SK-N-SH (cell line): ENCODE measurements at regions not wholly inside any gene's neighbourhood (a gene's known extent, or its start where the extent isn't known, plus 50 kb on each side); places are given as distances from the start of the nearest gene placed in this dataset.
A peak's percentile ranks its signal among the peaks of the same experiment; 100 is the strongest.

ENCODE experiments used
- CTCF ChIA-PET: fragments of 300-600, 350-600 bp; formaldehyde crosslinking; extraction: SDS; loops from one replicate; lab custom pipeline; 2021; lab: Yijun Ruan, JAX
- POLR2A ChIA-PET: fragments of 350-600 bp; sonication (Branson Sonifier 250); formaldehyde crosslinking; extraction: SDS; loops from one replicate; lab custom pipeline; 2020; ENCODE audit warnings: antibody characterized with exemption, inconsistent platforms; lab: Yijun Ruan, JAX
- DNase-seq: peaks from one replicate; pipeline ENCODE4 v3.0.0; 2012
- H2AFZ ChIP-seq: fragments of 200-600 bp; sonication (generic); 2 replicates; pipeline ENCODE4 v1.8.1; 2016; ENCODE audit warnings: antibody characterized with exemption, mild to moderate bottlenecking, low read depth
- H3F3A ChIP-seq: fragments of 200-600 bp; sonication (generic); replicated peaks from 2 replicates; pipeline ENCODE3; 2016; ENCODE audit warnings: antibody characterized with exemption, mild to moderate bottlenecking; ENCODE audit not compliant: insufficient read depth
- H3K27ac ChIP-seq, 2 experiments: fragments of 200-500 bp in 1 of 2; fragments of 200-600 bp in 1 of 2; sonication (Bioruptor generic) in 1 of 2; sonication (generic), shearing (Covaris generic) in 1 of 2; 2 replicates each; pipeline versions ENCODE4 v1.5.1 to v1.6.1; 2014 to 2016; ENCODE audit warnings: low read depth in 2 of 2, inconsistent platforms in 1 of 2, low read length in 1 of 2, mild to moderate bottlenecking in 1 of 2, mixed read lengths in 1 of 2
- H3K27me3 ChIP-seq: fragments of 200-600 bp; sonication (generic), shearing (Covaris generic); 2 replicates; pipeline ENCODE4 v1.6.1; 2016; ENCODE audit warnings: mixed run types; ENCODE audit not compliant: insufficient read depth
- H3K36me3 ChIP-seq, 2 experiments: fragments of 200-500 bp in 1 of 2; fragments of 200-600 bp in 1 of 2; sonication (Bioruptor generic) in 1 of 2; sonication (generic) in 1 of 2; replicated peaks in 1 of 2; 2 replicates each; pipeline versions ENCODE3 to v1.5.1; 2014 to 2016; ENCODE audit warnings: low read length in 1 of 2, mild to moderate bottlenecking in 1 of 2; ENCODE audit not compliant: insufficient read depth in 2 of 2, control insufficient read depth in 1 of 2
- H3K4me1 ChIP-seq, 2 experiments: fragments of 200-500 bp in 1 of 2; fragments of 200-600 bp in 1 of 2; sonication (Bioruptor generic) in 1 of 2; sonication (generic), shearing (Covaris generic) in 1 of 2; 2 replicates each; pipeline versions ENCODE4 v1.5.1 to v1.6.1; 2014 to 2016; ENCODE audit warnings: low read depth in 1 of 2, low read length in 1 of 2, mixed run types in 1 of 2; ENCODE audit not compliant: insufficient read depth in 2 of 2, control insufficient read depth in 1 of 2
- H3K4me2 ChIP-seq: fragments of 200-600 bp; sonication (generic), shearing (Covaris generic); 2 replicates; pipeline ENCODE4 v1.6.1; 2017; ENCODE audit warnings: mixed run types
- H3K4me3 ChIP-seq, 2 experiments: fragments of 200-500 bp in 1 of 2; fragments of 200-600 bp in 1 of 2; sonication (Bioruptor generic) in 1 of 2; sonication (generic), shearing (Covaris generic) in 1 of 2; 2 replicates each; pipeline versions ENCODE4 v1.5.1 to v1.8.1; 2014 to 2016; ENCODE audit warnings: low read depth in 2 of 2, inconsistent platforms in 1 of 2, low read length in 1 of 2, mild to moderate bottlenecking in 1 of 2, mixed read lengths in 1 of 2, moderate library complexity in 1 of 2
- H3K79me2 ChIP-seq: fragments of 200-600 bp; sonication (generic); 2 replicates; pipeline ENCODE4 v1.8.1; 2017; ENCODE audit warnings: mild to moderate bottlenecking; ENCODE audit not compliant: insufficient read depth
- H3K9ac ChIP-seq: fragments of 200-600 bp; sonication (generic); 2 replicates; pipeline ENCODE4 v1.6.1; 2017; ENCODE audit warnings: mixed run types
- H3K9me2 ChIP-seq: fragments of 200-600 bp; sonication (generic); 2 replicates; pipeline ENCODE4 v1.6.1; 2017; ENCODE audit warnings: mixed run types
- H3K9me3 ChIP-seq: fragments of 200-600 bp; sonication (generic); 2 replicates; pipeline ENCODE4 v1.6.1; 2017; ENCODE audit warnings: mixed run types, mild to moderate bottlenecking, moderate library complexity
- H4K20me1 ChIP-seq: fragments of 200-600 bp; sonication (generic); 2 replicates; pipeline ENCODE4 v1.6.1; 2017; ENCODE audit warnings: mild to moderate bottlenecking, mixed run types; ENCODE audit not compliant: insufficient read depth
- ELF1 ChIP-seq: IDR thresholded peaks from 2 replicates; pipeline ENCODE4 v1.4.0; 2012
- FOXJ3 ChIP-seq: sonication (generic); formaldehyde crosslinking; IDR thresholded peaks from 2 replicates; pipeline ENCODE4 v1.5.1; 2020; ENCODE audit warnings: mild to moderate bottlenecking, missing genetic modification reagents
- NFIC ChIP-seq: IDR thresholded peaks from 2 replicates; pipeline ENCODE4 v1.4.0; 2012; ENCODE audit warnings: borderline replicate concordance
- NRF1 ChIP-seq: IDR thresholded peaks from 2 replicates; pipeline ENCODE4 v1.6.1; 2012; ENCODE audit warnings: low read depth, mild to moderate bottlenecking, low read length
- WGBS: methylation state at CpG from one replicate; pipeline ENCODE4 v1.1.6; 2017; ENCODE audit warnings: low lambda C conversion rate; 5-methylcytosine and 5-hydroxymethylcytosine counted together
- TF ChIP-seq, protein P1 (sequence below): IDR thresholded peaks from 2 replicates; pipeline ENCODE4 v1.4.0; 2012; ENCODE audit warnings: low read depth, borderline replicate concordance
- TF ChIP-seq, protein P2 (sequence below): fragments of 200-600 bp; sonication (generic); IDR thresholded peaks from 2 replicates; pipeline ENCODE4 v1.6.1; 2017; ENCODE audit warnings: antibody characterized with exemption, mild to moderate bottlenecking, moderate library complexity
- TF ChIP-seq, protein P3 (sequence below): IDR thresholded peaks from 2 replicates; pipeline ENCODE4; 2012
- TF ChIP-seq, protein P4 (sequence below): IDR thresholded peaks from 2 replicates; pipeline ENCODE4 v1.6.1; 2012; ENCODE audit warnings: mild to moderate bottlenecking, low read depth, low read length, moderate library complexity

DNA sequence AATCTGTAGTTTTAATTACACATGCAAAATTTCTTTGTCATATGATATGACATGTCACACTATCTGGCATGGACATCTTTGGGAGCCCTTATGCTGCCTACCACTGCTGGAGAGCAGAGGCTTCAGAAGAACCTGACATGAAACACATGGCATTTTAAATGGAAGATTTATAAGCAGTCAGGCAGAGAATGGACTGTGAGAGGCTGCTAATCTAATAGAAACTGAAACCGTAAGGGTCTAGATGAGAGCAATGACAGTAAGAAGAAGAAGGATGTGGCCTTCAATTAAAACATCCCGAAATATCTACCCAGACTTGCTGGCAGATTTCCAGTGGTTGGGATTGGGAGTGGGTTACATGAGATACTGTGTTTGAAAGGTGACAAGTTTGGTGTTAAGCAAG is 149.8 kb downstream of the MACIR start (continued):
- TF ChIP-seq, protein P1, sequence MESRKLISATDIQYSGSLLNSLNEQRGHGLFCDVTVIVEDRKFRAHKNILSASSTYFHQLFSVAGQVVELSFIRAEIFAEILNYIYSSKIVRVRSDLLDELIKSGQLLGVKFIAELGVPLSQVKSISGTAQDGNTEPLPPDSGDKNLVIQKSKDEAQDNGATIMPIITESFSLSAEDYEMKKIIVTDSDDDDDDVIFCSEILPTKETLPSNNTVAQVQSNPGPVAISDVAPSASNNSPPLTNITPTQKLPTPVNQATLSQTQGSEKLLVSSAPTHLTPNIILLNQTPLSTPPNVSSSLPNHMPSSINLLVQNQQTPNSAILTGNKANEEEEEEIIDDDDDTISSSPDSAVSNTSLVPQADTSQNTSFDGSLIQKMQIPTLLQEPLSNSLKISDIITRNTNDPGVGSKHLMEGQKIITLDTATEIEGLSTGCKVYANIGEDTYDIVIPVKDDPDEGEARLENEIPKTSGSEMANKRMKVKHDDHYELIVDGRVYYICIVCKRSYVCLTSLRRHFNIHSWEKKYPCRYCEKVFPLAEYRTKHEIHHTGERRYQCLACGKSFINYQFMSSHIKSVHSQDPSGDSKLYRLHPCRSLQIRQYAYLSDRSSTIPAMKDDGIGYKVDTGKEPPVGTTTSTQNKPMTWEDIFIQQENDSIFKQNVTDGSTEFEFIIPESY, result no peak
- TF ChIP-seq ELF1, result no peak
- TF ChIP-seq, protein P2, sequence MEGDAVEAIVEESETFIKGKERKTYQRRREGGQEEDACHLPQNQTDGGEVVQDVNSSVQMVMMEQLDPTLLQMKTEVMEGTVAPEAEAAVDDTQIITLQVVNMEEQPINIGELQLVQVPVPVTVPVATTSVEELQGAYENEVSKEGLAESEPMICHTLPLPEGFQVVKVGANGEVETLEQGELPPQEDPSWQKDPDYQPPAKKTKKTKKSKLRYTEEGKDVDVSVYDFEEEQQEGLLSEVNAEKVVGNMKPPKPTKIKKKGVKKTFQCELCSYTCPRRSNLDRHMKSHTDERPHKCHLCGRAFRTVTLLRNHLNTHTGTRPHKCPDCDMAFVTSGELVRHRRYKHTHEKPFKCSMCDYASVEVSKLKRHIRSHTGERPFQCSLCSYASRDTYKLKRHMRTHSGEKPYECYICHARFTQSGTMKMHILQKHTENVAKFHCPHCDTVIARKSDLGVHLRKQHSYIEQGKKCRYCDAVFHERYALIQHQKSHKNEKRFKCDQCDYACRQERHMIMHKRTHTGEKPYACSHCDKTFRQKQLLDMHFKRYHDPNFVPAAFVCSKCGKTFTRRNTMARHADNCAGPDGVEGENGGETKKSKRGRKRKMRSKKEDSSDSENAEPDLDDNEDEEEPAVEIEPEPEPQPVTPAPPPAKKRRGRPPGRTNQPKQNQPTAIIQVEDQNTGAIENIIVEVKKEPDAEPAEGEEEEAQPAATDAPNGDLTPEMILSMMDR, result no peak
- TF ChIP-seq, protein P3, sequence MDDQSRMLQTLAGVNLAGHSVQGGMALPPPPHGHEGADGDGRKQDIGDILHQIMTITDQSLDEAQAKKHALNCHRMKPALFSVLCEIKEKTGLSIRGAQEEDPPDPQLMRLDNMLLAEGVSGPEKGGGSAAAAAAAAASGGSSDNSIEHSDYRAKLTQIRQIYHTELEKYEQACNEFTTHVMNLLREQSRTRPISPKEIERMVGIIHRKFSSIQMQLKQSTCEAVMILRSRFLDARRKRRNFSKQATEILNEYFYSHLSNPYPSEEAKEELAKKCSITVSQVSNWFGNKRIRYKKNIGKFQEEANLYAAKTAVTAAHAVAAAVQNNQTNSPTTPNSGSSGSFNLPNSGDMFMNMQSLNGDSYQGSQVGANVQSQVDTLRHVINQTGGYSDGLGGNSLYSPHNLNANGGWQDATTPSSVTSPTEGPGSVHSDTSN, result no peak
- no peak for TF ChIP-seq FOXJ3
- no peak for TF ChIP-seq NFIC

DNA sequence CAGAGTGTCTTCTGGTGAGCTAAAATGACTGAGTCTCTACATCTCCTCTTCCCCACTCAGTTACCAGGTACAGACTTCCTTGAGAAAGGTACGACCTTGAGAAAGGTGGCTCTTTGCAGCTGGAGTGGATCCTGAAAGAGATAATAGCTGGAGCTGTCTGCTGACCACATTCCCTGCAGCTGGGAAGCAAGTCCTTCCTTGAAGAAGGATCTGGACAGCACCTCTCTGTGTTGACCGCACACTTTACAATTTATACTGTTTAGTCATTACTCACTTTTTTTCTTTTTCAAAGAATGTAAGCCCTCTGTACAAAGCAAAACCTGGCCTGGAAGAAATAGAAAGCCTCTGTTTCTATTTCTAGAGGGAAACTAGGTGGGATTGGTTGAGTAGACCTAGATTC is 148.8 kb downstream of the MACIR start:
- Histone ChIP-seq H3K27ac (no peak overlapping the region), H3K4me3 (no peak overlapping the region), H3K79me2 (no peaks in the 10 kb centered on the region), H3K4me2 (no peak overlapping the region), H3K36me3 (no peaks in the 10 kb centered on the region), H3K4me1 (peaks cover 0 to 4% of the 10 kb centered on the region in 2 experiments; a peak in 1 of 4 replicates), H4K20me1 (no peaks in the 10 kb centered on the region), H3K27me3 (no peaks in the 10 kb centered on the region), H3F3A (no peaks in the 10 kb centered on the region), H3K9me3 (no peaks in the 10 kb centered on the region), H2AFZ (no peak overlapping the region; the same call in 1 of the 2 replicates), H3K9me2 (no peaks in the 10 kb centered on the region), H3K9ac (no peak overlapping the region)
- no peak for DNase-seq
- POLR2A ChIA-PET, result no interaction called here
- TF ChIP-seq, protein P4, sequence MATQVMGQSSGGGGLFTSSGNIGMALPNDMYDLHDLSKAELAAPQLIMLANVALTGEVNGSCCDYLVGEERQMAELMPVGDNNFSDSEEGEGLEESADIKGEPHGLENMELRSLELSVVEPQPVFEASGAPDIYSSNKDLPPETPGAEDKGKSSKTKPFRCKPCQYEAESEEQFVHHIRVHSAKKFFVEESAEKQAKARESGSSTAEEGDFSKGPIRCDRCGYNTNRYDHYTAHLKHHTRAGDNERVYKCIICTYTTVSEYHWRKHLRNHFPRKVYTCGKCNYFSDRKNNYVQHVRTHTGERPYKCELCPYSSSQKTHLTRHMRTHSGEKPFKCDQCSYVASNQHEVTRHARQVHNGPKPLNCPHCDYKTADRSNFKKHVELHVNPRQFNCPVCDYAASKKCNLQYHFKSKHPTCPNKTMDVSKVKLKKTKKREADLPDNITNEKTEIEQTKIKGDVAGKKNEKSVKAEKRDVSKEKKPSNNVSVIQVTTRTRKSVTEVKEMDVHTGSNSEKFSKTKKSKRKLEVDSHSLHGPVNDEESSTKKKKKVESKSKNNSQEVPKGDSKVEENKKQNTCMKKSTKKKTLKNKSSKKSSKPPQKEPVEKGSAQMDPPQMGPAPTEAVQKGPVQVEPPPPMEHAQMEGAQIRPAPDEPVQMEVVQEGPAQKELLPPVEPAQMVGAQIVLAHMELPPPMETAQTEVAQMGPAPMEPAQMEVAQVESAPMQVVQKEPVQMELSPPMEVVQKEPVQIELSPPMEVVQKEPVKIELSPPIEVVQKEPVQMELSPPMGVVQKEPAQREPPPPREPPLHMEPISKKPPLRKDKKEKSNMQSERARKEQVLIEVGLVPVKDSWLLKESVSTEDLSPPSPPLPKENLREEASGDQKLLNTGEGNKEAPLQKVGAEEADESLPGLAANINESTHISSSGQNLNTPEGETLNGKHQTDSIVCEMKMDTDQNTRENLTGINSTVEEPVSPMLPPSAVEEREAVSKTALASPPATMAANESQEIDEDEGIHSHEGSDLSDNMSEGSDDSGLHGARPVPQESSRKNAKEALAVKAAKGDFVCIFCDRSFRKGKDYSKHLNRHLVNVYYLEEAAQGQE, result peak; percentile 62; the same call in 1 of the 2 replicates
- no peak for TF ChIP-seq NRF1
- TF ChIP-seq, protein P1, result no peak
- CTCF ChIA-PET, result interaction anchor here (1.8 kb wide), 1 partner anchor 174 kb away, joined by 4 read pairs; no protein-coding TSS in a partner anchor
- WGBS, result 67% methylated on average over 2 of the region's 2 CpGs
